Activated CD4-positive, CD25-positive, alpha-beta regulatory T cell treated with anti-CD3 and anti-CD28 coated beads, Interleukin-2, amount 50 U/mL, for 16 hours (primary cell): ENCODE measurements at regions not wholly inside any gene's neighbourhood (a gene's known extent, or its start where the extent isn't known, plus 50 kb on each side); places are given as distances from the start of the nearest gene placed in this dataset.
"Not testable (repeated sequence)": the region's sequence is repeated elsewhere in the genome, so short reads cannot be mapped to it uniquely, and the experiment has no call there.

Experiments
- DNase-seq: peaks from one replicate; pipeline ENCODE4 v3.0.0-alpha.2; 2020; ENCODE audit warnings: low read depth, low spot score

DNA sequence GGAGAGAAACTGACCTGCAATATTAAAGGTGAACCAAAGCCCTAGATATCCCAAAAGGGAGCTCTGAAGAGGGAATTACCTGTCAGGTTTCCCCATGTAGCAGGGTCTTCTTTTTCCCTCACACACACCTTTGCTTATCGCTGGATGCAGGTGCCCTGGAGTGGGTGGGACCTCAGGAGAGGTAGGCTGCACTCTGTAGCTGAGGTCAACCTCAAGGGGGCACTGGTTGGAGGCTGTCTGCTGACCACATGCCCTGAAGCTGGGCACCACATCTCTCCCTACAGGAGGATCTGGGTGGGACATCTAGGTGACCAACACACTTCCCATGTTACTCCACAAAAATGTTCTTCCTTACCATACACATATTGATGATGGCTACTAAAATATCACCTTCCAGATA lies 298.7 kb upstream of the USP25 start:
- no peak for DNase-seq

DNA sequence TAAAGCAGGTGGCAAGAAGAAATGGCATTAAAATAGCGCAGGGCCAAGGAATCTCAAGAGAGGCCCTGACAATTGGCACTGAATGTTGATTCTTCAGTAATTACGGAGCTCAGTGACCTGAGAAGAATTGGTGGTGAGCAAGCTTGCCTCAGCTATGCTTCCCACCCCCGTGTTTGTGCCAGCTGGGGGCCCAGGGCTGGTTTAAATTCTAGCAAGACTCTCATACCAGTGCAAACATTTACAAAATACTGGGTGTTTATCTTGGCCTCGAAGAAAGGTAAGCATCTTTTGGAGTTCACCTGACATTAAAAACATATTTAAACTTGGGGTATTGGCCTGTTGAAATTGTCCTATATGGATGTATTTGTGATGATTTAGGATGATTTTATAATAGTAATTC lies 296.7 kb upstream of the USP25 start:
- no peak for DNase-seq

DNA sequence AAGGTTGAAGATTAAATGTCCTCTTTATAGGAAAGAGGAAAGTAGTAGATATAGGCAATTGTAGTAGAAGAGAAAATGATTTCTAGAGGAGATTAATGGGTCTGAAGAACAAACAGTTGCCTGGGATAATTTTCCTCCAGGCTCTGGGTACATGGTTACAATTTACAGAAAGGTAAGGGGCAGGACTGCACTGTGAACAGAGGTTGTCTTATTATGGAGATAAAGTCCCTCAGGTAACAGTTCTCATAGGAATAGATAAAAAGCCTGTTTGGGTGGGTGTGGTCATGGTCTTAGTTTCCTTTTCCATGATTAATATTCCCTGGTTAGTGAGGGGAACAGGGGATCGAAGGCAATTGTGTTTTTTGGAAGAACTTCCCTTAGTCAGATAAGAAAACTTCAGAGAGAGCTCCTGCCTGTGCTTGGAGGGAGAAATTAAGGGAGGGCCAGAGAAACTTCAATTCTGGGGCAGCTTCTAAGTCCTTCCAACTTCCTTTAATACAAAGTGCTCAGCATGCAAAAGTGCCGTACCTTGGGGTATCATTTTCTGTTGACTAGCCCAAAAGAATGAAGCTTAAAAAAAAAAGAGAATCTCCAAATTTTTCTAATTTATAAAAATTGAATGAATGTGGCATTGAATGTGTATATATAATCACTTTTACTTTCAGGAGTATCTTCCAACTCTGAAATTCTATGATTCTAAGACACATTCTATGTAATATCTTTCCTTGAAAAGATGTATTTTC lies 295.4 kb upstream of the USP25 start:
- no peak for DNase-seq

DNA sequence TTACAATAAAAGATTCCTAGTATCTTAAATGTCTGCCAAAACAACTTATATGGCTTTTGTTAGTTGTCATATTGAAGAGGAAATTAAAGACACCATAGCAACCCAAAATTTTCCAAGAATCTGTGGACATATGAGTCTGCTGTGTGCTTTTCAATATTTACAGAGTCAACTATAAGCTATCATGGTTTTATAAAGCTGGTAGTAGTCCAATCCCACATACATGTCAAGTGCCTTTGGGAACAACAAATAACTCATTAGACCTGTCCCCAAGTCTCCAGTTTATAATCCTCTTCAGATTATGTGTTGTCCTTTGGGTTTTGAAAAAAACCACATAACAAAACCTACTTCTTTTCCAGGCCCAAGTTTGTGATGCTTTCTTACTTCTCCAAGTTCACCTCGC lies 293.8 kb upstream of the USP25 start:
- DNase-seq, result no peak

DNA sequence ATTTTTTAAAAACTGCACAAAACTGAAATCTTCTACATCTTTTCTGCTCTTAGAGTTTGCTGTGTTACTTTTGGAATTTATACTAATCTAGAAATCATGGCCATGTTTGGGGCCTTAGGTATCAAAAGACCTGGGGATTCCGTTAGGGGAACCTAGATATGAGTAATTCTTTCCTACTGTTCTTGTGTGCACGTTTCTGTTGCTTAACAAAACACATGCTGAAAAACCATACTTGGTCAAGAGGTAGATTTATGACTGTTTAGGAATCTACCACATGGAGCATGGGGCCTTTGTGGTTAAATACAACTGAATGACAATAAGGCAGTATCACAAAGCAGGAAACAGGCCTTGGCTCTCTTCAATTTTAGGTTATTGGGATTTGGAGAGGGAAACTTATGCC lies 291.9 kb upstream of the USP25 start:
- no peak for DNase-seq

DNA sequence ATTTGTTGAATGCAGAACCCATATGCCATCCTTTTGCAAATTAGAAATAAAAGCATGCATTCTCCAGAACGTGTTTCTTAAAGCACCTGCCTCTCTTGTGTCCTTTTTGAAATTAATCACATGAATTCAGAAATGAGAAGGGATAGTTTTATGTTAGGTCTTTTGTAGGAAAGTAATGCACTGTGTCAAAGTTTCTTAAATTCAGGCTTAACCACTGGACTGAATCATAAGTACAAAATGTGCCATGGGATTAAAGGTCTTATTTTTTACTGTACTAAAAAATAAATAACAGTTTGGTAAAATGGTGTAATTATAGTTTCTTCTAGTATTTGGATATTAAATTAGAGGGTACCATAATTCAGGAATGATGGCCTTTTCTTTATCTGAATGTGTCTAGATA lies 290.1 kb upstream of the USP25 start:
- DNase-seq, result no peak

DNA sequence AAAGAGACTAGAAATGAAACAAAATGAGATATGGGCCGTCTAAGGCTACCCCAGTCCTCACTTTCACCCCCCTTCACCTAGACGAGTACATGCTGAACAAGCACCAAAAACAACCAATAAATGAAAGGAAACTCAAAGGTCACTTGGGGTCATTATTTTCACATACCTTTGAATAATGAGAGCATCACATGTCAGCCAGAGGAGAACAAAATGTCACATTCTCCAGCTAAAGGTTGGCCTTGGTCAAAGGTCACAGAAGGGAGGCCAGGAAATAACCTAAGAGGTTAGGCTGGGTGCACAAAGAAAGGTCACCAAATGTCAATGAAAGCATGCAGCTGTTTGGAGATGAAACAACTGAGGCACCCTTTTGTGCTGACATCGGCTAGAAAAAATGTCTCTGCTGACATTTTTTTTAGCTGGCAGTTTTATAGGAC lies 288.7 kb upstream of the USP25 start:
- DNase-seq, result no peak

DNA sequence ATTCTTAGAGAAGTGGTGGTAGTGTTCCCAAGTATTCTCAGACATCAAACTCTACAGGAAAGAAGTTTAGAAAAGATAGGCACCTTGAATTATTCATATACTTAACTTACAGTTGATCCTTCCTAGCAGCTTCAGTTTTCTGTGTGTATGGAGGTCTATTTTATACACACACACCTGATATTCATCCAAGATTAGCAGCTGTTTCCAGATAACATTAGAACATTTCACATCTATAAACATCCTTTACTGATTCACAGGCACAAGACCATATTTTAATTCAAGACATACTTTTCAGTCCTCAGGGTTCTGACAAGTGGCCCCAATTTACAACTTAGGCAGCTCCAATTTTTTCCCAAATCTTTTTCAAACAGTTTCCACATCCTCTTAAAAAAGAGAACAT lies 287.8 kb upstream of the USP25 start:
- DNase-seq, result no peak

DNA sequence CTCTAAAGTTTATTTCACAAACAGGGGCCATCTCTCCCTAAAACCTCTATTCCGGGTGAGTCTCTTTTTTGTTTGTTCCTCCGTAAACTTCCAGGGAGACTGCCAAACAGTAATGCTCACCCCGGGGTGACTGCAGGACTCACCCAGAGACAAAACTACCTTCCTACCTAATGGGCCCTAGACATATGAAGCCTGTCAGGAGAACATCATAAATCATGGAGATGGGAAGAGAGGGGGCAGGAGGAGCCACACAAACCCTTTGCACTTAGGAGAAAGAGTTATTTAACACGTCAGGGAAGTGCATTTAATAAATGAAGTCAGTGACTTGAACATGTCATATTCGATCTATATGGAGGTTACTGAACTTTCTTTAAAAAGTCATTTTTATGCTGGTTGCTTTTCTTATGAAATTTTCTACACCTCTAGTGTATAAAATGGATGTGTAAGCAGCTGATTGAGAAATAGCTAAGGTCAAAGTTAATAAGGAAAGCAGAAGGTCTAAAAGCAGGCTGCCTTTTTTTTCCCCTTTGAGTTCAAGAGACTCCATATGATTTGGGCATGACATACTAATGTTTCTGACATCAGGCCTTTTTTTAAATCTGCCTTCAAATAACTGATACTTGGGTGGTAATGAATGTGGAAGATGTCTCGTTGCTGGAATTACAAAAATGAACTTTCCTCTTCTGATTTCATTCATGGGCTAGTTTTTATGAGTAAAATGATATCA lies 286.9 kb upstream of the USP25 start:
- DNase-seq, result no peak

DNA sequence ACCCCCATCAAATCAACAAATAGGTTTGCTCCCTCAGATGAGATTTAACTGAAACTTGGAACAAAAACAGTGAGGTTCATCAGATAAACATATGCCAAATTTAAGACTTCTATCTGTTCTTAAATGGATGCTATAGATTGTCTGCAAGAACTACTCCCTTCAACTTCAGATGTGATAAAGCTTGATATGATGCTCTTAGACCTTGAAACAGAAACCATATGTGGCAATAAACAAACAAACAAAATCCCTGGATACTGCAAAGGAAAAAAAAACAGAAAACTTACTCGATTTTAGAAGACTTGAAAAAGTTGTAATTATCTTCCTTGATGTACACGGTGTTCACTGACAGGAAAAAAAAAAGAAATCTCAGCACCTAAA lies 286.1 kb upstream of the USP25 start:
- DNase-seq, result no peak

DNA sequence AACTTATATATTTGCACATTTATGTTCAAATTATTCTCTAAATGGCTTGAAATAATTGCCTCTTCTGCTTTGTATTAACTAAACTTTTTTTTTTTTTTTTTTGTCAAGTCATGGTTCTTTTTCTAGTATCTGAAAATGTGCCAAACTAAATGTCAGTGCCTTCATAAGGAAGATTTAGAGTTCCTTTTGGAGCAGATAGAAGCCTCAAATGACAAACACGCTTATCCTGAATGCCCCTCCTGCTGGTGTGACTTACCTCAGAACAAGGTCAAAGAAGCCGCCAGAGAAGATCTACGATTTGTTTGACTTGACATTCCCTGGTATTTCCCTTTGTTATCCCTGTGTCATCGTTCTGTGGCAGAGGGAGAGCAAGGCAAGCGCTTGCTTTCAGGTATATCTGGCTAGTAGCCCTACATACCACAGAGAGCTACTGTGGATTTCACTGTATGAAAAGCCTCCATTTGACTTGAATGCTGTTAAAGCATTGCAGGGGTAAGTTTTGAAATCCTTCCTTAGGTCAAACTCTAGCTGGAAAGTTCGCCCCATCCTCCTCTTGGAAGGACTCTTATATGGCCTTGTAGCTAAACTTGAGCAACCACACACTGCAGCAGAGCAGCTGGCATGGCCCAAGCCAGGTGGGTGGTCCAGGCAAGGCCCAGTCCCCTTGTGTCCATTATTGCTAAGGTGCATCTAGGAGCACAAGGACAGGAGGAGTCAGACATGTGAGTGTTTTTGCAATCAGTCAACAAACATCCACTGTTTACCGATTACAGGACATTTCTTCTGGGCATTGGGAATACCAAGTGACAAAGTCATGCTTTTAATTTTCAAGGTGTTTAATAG lies 285.4 kb upstream of the USP25 start:
- no peak for DNase-seq

DNA sequence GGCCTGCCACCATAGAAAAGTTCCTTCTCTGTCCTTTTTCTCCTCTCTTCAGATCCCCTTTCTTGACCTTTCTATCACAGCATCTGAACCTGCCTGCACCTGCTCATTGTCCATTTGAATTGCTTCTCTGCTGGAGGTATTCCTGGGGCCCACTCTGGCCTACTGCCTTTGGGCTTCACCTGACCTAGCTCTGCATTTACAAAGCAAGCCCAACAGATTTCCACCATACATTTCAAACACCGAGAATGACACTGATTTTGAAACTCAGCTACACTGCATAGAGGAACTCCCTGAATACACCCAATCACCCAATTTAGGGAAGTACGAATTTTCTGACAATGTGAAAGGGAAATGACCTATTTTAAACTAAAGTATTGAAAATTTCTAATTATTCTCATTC lies 284.5 kb upstream of the USP25 start:
- no peak for DNase-seq

DNA sequence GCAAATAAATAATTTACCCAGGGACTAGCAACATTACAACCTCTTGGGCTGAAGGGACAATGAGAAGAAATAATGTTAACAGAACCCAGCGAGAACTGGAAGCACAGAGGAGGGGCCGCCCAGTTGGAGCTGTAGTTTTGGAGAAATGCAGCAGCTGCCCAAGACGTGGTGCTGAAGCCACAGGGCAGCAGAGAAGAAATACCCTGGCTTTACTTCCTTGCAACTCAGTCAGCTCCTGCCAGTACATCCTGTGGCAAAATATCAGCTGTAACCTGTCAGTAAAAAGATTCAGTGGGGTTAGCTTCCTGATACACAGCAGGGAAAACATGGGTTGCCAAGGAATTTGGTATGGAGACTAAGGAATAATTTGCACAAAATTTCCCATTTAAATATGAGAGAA lies 283.6 kb upstream of the USP25 start:
- no peak for DNase-seq

DNA sequence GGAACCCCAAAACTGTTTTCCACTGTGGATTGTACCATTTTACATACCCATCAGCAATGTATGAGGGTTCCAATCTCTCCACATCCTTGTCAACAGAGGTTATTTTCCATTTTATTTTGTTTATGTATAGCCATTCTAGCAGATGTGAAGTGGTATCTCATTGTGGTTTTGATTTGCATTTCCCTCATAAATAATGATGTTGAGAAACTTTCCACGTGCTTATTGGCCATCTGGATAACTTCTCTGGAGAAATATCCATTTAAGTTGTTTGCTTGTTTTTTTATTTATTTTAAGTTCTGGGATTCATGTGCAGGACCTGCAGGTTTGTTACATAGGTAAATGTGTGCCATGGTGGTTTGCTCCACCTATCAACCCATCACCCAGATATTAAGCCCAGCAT lies 280.2 kb upstream of the USP25 start:
- DNase-seq, result no peak

DNA sequence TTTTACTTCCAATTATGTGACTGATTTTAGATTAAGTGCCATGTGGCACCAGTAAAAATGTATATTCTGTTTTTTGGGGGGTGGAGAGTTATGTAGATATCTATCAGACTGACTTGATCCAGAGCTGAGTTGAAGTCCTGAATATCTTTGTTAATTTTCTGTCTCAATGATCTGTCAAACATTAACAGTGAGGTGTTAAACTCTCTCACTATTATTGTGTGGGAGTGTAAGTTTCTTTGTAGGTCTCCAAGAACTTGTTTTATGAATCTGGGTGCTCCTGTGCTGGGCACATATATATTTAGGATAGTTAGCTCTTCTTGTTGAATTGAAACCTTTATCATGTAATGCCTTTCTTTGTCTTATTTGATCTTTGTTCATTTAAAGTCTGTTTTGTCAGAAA lies 276.5 kb upstream of the USP25 start:
- DNase-seq, result no peak

DNA sequence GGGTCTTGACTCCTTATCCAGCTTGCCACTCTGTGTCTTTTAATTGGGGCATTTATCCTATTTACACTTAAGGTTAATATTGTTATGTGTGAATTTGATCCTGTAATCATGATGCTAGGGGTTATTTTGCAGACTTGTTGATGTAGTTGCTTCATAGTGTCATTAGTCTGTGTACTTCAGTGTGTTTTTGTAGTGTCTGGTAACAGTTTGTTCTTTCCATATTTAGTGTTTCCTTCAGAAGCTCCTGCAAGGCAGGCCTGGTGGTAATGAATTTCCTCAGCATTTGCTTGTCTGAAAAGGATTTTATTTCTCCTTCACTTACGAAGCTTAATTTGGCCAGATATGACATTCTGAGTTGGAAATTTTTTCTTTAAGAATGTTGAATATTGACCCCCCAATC lies 276.0 kb upstream of the USP25 start:
- not testable (repeated sequence) for DNase-seq

DNA sequence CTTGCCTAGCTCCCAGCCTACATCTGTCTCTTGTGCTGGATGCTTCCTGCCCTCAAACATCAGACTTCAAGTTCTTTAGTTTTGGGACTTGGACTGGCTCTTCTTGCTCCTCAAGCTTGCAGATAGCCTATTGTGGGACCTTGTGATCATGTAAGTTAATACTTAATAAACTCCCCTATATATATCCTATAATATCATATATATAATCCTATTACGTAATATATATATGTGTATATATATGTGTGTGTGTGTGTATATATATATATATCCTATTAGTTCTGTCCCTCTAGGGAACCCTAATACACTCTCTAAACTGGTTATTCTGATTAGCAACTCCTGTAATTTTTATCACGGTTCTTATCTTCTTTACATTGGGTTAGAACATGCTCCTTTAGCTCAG lies 274.9 kb upstream of the USP25 start:
- DNase-seq, result not testable (repeated sequence)

DNA sequence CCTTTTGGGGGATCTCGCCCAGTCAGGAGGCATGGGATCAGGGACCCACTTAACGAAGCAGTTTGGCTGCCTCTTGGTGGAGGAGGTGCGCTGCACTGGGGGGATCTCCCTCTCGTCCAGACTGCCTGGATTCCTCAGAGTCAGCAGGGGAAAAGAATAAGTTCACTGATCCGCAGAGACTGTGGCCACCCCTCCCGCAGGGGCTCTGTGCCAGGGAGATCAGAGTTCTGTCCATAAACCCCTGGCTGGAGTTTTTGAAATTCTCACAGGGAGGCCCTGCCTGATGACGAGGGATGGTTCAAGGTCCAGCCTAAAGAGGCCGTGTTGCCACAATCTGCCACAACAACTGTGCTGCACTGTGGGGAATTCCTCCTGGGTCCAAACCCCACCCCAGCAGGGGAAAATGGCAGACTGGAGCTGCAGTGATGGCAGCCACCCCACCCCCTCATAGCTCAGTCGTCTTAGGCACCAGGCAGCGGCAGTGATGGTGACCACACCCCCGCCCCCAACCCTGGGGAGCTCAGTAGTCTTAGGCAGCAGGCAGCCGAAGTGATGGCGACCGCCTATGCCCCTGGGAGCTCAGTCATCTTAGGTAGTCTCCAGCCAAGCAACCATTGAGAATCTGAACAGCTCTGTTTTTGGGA lies 273.8 kb upstream of the USP25 start:
- no peak for DNase-seq

DNA sequence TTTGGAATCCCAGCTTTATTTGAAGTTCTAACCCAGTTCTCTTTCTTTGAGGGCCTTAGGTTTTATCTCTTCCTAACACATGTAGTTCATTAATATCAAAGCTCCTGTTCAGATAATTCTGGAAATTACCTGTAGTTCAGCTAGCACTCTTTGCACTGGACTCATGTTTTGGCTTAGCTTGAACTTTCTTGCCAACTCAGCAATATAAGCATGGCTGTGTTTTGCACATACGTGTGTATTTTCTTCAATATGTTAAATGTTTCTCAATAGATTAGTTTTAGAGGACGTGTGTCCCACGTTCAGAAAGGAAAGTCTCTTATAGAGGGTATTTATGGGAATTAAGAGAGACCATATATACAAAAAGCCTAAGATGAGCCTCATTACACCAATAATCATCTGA lies 271.8 kb upstream of the USP25 start:
- DNase-seq, result no peak

DNA sequence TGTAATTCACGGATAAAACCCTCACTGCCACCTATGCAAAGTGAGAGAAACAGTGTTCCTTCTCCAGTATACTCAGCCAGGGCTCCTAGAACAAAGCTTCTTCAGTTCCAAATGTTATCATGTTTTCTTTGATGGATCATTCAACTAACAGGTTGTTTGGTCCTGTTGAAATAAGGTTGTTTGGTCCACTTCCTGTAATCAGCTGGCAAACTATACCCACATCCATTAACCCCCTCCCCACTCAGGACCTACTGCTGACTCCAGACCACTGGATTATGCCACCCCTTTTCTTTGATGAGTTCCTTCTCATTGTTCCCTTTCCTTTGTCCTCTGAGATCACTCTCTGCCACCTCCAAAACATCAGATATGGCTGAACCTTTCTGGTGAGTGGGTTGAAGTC lies 267.7 kb upstream of the USP25 start:
- DNase-seq, result no peak

DNA sequence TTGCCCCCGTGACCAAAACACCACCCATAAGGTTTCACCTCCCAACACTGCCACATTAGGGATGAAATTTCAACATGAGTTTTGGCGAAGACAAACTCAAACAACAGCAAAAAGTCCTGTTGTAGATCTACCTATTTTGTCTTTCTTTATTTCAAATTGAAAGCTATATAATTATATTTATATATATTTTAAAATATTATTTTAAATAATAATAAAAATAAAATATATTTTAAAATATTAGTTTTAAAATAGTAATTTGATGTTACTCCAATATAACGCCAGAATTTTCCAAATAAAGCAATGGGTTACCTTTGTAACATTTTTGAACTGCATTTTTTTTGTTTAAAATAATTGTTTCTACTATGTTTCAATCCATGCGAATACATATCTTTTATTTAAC lies 263.5 kb upstream of the USP25 start:
- DNase-seq, result no peak

DNA sequence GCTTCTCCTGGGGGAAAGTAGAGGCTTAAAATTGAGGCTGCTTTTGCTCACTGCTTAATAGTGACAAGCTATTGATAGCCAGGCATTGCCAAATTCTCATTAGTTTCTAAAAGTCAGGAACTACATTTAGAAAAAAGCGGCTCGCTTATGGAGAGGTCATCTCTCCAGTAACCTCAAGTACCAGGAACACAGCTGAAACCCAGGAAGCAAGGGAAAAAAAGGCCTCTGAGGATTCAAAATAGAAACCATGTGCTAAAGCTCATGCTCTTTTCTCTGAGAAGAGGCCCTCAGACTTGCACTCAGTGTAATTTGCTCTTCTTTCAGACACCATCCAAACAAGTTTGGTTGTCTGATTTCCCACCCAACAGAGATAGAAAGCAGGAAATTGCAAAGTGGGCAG lies 261.4 kb upstream of the USP25 start:
- no peak for DNase-seq
